Ovary (tissue), 3 donors: ENCODE measurements at regions not wholly inside any gene's neighbourhood (a gene's known extent, or its start where the extent isn't known, plus 50 kb on each side); places are given as distances from the start of the nearest gene placed in this dataset.

Experiments
- POLR2A ChIP-seq: fragments of 450-650 bp; IDR thresholded peaks from one replicate; pipeline ENCODE4 v1.6.1; 2017; ENCODE audit warnings: antibody characterized with exemption, mild to moderate bottlenecking, moderate library complexity
- TF ChIP-seq, protein P1 (sequence below), 3 donors: fragments of 450-650 bp in 2 of 3; fragments of 200-600 bp in 1 of 3; IDR thresholded peaks; one replicate each; pipeline versions ENCODE4 v1.5.1 to v1.8.0; 2016 to 2022; ENCODE audit warnings: antibody characterized with exemption in 3 of 3, mild to moderate bottlenecking in 1 of 3
- donor health status: DM: no; HTN: no; CAD: no.

DNA sequence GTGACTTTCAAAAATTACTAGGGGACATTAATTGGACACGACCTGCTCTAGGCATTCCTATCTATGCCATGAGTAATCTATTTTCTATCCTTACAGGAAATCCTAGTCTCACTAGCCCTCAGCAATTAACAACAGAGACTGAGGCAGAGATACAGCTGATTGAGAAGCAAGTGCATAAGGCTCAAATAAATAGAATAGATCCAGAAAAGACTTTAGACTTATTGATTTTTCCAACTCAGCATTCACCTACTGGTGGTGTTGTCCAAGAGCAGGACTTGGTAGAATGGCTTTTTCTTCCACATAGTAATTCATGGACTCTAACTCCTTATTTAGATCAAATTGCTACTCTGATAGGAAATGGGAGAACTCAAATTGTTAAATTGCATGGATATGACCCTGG, 148.0 kb downstream of the ZNF33B start:
- TF ChIP-seq, protein P1, sequence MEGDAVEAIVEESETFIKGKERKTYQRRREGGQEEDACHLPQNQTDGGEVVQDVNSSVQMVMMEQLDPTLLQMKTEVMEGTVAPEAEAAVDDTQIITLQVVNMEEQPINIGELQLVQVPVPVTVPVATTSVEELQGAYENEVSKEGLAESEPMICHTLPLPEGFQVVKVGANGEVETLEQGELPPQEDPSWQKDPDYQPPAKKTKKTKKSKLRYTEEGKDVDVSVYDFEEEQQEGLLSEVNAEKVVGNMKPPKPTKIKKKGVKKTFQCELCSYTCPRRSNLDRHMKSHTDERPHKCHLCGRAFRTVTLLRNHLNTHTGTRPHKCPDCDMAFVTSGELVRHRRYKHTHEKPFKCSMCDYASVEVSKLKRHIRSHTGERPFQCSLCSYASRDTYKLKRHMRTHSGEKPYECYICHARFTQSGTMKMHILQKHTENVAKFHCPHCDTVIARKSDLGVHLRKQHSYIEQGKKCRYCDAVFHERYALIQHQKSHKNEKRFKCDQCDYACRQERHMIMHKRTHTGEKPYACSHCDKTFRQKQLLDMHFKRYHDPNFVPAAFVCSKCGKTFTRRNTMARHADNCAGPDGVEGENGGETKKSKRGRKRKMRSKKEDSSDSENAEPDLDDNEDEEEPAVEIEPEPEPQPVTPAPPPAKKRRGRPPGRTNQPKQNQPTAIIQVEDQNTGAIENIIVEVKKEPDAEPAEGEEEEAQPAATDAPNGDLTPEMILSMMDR (IDR thresholded peaks at IDR 0.05), result no peak
- TF ChIP-seq POLR2A, result no peak
